Fibroblast of the aortic adventitia (primary cell): ENCODE measurements at regions not wholly inside any gene's neighbourhood (a gene's known extent, or its start where the extent isn't known, plus 50 kb on each side); places are given as distances from the start of the nearest gene placed in this dataset. TPM values are rescaled to one million over a fixed set of nuclear protein-coding genes. Genes with fewer than 3 reads are reported as not detected.

Experiments used
- DNase-seq: peaks from one replicate; pipeline ENCODE4 v3.0.0-alpha.2; 2010; ENCODE audit warnings: low read depth
- H3K4me3 ChIP-seq: 2 replicates; pipeline ENCODE4 v1.5.1; 2011; ENCODE audit warnings: low read depth, mild to moderate bottlenecking, control low read depth, low read length, moderate library complexity
- CTCF ChIP-seq: IDR thresholded peaks from 2 replicates; pipeline ENCODE4 v1.5.1; 2011; ENCODE audit warnings: mild to moderate bottlenecking, low read length, control low read depth, inconsistent platforms; ENCODE audit not compliant: insufficient read depth
- small RNA-seq: library from RNA; depleted of rRNA; stranded (forward); fragments of <200 nt; gene quantifications from one replicate; pipeline ENCODE3, GENCODE V24; 2012

- no peak for TF ChIP-seq CTCF
Measured at GRCh38 chr21:23245255-23245654, 2247.0 kb downstream of the NCAM2 start.

GRCh38 chr21:23223882-23224281 lies 2225.7 kb downstream of the NCAM2 start:
- no peak overlapping the region for H3K4me3 ChIP-seq
- TF ChIP-seq CTCF: no peak
- DNase-seq: no peak

More at GRCh38 chr21:23245255-23245654, 2247.0 kb downstream of the NCAM2 start:
- H3K4me3 ChIP-seq: no peak overlapping the region
- DNase-seq: no peak

- H3K4me3 ChIP-seq: no peak overlapping the region
- no peak for DNase-seq
- no peak for TF ChIP-seq CTCF
Measured at GRCh38 chr21:23218667-23219066, 2220.5 kb downstream of the NCAM2 start.

- no peak overlapping the region for H3K4me3 ChIP-seq
- no peak for DNase-seq
- TF ChIP-seq CTCF: no peak
Measured at GRCh38 chr21:23217597-23217996, 2219.4 kb downstream of the NCAM2 start.

- no peak overlapping the region for H3K4me3 ChIP-seq
- no peak for TF ChIP-seq CTCF
- no peak for DNase-seq
Measured at GRCh38 chr21:23215261-23215660, 2217.1 kb downstream of the NCAM2 start.

Small RNA genes in the stretch of these regions (small RNA-seq; reads per million reads assigned to genes)
- gene AP001340.1 (not detected), gene RF00019 (not detected), gene RN7SKP236 (not detected), gene RNA5SP489 (not detected), gene RNU2-55P (0.95 reads per million, percentile 31 among the genes with 10 or more reads in this experiment)
